ENCODE measurements at regions not wholly inside any gene's neighbourhood (a gene's known extent, or its start where the extent isn't known, plus 50 kb on each side); places are given as distances from the start of the nearest gene placed in this dataset.

DNA sequence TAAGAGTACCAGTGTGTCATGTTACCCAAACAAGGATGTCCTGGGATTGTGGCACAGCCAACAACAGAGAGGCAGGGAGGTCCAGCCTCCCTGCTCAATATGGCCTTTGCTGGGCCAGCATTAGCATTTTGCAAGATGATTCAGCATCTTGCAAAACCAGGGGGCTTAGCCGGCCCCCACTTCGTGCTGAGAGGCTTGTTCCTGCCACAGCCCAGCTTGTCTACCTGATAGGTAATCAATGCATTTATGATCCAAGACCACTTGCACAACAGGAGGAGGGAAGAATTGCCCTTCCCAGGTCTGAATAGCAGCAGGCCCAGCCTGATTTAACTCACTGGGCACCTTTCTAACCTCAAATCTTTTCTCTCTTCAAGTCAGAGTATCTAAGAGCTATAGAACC lies 189.0 kb upstream of the SYT13 start:
- TF ChIP-seq, protein P1, sequence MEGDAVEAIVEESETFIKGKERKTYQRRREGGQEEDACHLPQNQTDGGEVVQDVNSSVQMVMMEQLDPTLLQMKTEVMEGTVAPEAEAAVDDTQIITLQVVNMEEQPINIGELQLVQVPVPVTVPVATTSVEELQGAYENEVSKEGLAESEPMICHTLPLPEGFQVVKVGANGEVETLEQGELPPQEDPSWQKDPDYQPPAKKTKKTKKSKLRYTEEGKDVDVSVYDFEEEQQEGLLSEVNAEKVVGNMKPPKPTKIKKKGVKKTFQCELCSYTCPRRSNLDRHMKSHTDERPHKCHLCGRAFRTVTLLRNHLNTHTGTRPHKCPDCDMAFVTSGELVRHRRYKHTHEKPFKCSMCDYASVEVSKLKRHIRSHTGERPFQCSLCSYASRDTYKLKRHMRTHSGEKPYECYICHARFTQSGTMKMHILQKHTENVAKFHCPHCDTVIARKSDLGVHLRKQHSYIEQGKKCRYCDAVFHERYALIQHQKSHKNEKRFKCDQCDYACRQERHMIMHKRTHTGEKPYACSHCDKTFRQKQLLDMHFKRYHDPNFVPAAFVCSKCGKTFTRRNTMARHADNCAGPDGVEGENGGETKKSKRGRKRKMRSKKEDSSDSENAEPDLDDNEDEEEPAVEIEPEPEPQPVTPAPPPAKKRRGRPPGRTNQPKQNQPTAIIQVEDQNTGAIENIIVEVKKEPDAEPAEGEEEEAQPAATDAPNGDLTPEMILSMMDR (conservative IDR thresholded peaks at IDR 0.05): no peak

GRCh38 chr11:45473341-45473895 lies 187.3 kb upstream of the SYT13 start:
- no peak overlapping the region for H3K27ac ChIP-seq
- TF ChIP-seq, protein P1 (conservative IDR thresholded peaks at IDR 0.05): no peak

More for the DNA sequence above, 189.0 kb upstream of the SYT13 start:
- no peak overlapping the region for H3K27ac ChIP-seq

GRCh38 chr11:45472716-45473317 lies 186.7 kb upstream of the SYT13 start:
- no peak overlapping the region for H3K27ac ChIP-seq
- TF ChIP-seq, protein P1 (conservative IDR thresholded peaks at IDR 0.05): no peak

- TF ChIP-seq, protein P1 (conservative IDR thresholded peaks at IDR 0.05): no peak
- no peak overlapping the region for H3K27ac ChIP-seq
Observed at GRCh38 chr11:45471266-45471665, 185.1 kb upstream of the SYT13 start.

GRCh38 chr11:45470794-45471167 lies 184.6 kb upstream of the SYT13 start:
- no peak overlapping the region for H3K27ac ChIP-seq
- TF ChIP-seq, protein P1 (conservative IDR thresholded peaks at IDR 0.05): no peak

GRCh38 chr11:45470151-45470793 lies 184.1 kb upstream of the SYT13 start:
- TF ChIP-seq, protein P1 (conservative IDR thresholded peaks at IDR 0.05): no peak
- no peak overlapping the region for H3K27ac ChIP-seq

DNA sequence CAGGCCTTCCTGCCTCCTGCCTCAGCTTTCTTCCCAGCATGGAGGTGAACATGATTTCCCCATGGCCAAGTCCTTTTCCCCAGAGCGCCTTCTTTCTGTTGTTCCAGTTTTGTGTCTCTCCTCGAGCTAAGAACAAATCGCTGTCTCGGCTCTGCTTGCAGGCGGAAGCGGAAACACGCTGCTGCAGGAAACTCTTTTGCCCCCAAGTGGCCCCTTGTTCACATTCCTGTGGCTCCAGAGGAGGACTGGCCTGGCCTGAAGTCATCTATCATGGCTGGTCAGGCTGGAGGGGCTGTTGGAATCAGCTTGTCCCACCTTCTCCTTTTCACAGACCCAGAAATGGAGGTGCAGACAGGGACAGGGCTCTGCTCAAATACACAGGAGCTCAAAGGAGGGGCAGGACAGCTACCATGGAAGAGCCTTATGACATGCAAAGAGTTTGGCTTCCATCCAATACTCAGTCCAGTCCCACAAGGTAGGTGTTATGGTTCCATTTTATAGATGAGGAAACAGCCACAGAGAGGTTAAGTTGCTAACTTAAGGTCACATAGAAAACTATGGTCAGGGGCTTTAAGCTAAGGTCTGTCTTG lies 182.2 kb upstream of the SYT13 start:
- TF ChIP-seq, protein P1 (conservative IDR thresholded peaks at IDR 0.05): no peak
- H3K27ac ChIP-seq: no peak overlapping the region
